Activated CD4-positive, alpha-beta T cell treated with anti-CD3 and anti-CD28 coated beads, Interleukin-2, Interleukin-4, amounts not matched to agents 100 ng/mL and 50 ng/mL, durations not matched to agents 16 hours and 8 hours (primary cell): ENCODE measurements at regions not wholly inside any gene's neighbourhood (a gene's known extent, or its start where the extent isn't known, plus 50 kb on each side); places are given as distances from the start of the nearest gene placed in this dataset.
"Not testable (repeated sequence)": the region's sequence is repeated elsewhere in the genome, so short reads cannot be mapped to it uniquely, and the experiment has no call there.

Experiments used
- DNase-seq: peaks from one replicate; pipeline ENCODE4 v3.0.0-alpha.2; 2020; ENCODE audit warnings: low spot score

DNA sequence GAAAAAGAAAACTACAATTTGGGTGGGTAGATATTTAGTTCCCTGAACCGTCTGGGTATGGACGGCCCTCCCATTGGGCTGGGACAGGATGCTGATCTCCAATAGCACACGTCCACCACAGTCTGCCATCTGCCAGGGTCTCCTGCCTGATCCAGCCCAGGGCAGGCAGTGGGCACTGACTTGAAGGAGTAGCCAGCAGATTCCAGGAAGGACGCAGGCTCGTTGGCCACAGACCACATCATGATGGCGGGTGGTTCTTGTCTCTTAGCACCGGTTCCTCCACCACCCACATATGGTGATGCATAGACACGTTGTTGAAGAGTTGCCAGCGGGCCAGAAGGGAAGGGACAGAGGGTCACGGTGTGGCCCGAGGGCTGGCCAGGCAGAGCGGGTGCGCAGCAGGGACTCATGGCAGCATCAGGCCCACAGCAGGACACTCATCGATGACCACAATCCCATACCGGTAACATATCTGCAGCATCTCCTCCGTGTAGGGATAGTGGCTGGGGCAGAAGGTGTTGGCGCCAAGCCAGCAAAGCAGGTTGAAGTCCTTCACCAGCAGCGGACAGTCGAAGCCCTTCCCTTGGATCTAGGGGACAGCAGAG lies 155.8 kb upstream of the FAM174A start:
- not testable (repeated sequence) for DNase-seq

DNA sequence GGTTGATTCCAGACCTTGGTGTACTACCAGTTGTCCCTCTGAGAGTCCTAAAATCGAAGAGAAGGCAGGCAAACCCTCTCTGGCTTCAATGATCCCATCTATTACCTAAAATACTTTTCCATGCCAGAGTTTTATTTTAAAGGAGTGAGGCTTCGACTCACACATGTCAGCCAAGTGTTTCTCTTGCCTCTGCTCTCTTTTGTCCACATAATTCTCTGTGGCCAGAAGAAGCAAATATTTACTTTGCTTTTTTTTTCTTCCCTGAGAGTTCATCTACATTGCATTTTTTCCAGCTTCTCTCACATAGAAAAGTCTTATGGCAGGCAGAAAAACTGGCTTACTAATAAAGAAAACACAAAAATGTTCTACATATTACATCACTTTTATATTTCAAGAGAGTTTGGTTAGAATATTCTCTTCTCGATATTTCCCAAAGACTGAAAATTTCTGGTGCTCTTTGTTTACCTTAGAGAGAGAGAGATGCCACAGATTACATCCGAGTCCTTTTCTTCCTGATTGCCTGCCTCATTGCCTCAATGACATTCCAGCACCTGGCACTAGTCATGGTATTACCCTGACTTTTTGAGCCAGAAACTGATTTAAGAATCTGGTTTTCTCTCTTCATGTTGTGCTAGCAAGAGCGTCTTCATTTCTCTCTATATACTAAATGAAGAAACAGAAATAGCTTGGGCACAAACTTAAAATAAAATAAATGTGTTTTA lies 170.3 kb upstream of the FAM174A start:
- not testable (repeated sequence) for DNase-seq

DNA sequence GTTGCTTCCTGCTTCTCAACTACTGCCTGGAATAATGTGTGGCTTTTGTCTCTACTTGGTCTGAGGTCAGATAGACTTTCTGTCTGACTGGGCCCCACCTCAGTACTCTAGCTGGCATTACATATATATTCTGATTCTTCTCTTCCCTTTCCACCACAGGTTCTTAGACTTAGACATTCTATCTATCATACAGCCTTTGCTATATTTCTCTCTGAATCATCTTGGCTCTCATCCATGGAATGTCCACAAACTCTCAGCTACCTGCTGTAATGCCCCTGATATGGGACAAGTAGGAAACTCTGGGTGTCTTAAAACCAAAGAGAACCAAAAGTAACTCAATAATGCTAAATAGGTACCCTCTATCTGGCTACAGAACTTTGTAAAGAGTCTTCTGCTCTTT lies 170.8 kb upstream of the FAM174A start:
- not testable (repeated sequence) for DNase-seq

DNA sequence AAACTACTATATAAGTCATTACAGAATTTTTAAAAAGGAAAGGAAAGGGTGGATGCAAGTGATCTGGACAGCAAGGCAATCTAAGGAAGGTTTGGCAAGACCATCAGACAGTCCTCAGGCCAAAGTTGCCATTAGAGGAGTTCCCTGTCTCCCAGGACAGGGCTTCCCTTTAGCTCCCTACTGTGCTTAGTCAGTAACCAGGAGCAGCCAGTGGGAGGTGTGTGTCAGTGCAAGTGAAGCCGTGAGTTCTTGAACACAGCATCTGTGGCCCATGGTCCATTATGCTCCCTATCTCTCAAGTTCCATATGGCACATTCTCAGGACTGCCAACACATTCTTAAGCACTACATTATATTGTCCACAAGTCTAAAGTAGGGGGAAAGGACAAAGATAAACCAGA lies 175.2 kb upstream of the FAM174A start:
- DNase-seq, result not testable (repeated sequence)

DNA sequence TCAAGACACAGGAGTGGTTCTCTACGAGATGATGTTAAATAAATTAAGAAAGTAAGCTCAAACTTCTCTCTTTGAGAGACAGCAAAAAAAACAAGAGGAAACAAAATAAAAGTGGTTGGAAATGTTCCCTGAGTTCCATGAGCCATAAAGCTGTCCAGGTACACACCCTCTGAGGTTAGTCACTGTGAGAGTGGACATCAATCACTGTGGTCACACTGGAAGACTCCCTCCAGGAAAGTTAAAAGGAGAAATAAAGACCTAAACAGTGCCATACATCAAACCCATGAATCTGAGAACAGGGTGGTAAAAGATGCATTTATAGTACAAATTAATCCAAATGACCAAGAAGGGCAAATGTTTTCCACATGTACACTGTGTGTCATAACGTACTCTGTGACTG lies 188.9 kb upstream of the FAM174A start:
- not testable (repeated sequence) for DNase-seq

DNA sequence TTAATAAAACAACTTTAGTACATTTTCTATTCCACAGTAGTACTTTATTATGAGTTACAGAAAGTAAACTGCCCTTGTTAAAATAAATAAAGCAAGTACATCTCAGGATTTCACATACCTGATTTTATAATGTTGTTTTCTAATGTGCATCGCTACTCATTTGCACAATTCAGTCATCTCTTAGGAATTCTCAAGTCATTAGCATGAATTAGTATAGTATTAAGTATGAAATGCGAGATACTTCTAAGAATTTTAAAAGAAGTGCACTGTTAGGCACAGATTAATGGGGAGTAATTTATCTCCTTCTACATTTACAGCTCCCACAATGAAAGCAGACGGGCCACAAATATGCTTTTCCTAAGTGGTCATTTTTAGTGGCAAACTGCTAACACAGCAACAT lies 193.7 kb upstream of the FAM174A start:
- not testable (repeated sequence) for DNase-seq

DNA sequence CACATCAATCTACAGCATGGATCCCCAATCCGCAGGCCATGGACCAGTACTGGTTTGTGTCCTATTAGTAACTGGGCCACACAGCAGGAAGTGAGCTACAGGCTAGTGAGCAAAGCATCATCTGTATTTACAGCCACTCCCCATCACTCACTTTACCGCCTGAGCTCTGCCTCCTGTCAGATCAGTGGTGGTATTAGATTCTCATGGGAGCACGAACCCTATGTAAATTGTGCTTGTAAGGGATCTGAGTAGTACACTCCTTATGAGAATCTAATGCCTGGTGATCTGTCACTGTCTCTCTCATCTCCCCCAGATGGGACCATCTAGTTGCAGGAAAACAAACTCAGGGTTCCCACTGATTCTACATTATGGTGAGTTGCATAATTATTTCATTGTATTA lies 212.7 kb upstream of the FAM174A start:
- no peak for DNase-seq

DNA sequence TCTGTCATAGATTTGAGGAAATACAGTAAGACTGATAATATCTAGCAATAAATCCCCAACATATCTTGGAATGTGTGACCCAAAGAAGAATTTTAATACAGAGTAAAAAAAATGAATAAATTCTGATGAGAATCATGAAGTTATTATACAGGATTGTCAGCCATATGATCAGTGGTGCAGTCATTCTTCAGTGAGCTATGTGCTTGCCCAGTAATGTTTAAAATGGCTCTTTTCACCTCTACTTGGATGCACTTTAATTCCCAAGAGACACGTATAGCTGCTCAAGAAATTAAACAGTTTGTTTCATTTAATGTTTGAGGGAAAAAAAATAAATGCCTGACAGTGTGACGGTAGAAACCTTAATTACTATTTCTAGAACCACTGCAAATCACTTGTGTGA lies 215.3 kb upstream of the FAM174A start:
- DNase-seq, result no peak

DNA sequence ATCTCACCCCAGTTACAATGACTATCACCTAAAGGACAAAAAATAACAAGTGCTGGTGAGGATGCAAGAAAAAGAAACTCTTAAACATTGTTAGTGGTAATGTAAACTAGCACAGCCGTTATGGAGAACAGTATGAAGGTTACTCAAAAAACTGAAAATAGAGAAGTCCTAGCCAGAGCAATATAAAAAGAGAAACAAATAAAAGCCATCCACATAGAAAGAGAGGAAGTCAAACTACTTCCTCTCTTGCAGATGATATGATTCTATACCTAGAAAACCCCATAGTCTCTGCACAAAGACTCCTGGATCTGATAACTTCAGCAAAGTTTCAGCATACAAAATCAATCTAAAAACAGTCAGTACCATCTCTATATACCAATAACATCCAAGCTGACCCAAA lies 221.5 kb upstream of the FAM174A start:
- DNase-seq, result no peak

DNA sequence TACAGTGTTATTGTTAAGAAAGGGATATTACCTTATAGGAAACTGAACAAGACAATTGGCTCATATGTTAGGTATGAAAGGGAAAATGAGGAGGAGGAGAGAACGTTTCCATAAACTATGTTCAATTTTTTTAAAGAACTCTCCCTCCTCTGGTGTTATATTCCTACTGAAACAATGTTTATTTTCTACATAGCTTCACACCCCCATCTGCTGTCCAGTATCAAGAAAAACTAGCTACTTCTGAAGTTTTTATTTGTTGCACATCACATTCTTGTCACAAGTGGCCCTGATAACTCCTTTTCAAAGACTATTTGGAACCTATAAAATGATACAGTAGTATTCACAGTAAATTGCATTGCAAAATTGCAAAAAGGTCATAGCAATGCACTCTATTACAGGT lies 223.4 kb upstream of the FAM174A start:
- no peak for DNase-seq

DNA sequence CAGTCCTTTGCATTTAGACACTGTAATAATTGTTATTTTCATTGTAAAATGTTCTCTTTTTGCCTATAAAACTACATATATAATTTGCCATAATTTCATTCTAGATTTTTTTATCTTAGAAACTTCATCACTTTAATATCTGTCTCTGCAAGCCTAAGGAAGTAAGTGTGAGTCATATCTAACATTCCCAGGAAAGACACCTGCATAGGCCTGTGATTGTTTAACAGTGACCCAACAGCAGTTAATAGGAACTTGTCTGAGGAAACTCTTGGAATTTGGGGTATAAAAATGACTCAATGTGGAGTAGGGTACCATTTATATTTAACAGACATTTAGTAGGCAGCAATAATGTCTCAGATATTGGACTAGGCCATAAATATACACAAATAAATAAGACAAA lies 229.2 kb upstream of the FAM174A start:
- no peak for DNase-seq

DNA sequence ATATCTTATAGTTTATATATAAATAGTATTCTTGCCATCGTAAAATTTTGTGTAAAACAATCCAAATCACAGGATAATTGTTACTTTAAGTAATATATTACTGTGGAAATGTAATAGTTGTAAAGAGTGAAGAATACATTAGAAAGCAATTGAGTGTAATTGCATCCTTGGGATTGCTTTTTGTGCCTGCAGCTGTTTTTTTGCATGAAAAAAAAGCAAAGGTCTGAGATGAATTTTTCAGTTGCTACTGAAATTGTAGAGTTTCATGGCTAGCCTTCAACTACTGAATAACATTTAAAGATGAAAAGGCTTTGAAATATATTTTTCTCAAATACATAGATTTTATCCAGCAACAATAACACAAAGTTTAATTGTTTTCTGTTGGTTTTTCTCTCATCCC lies 232.0 kb upstream of the FAM174A start:
- no peak for DNase-seq

DNA sequence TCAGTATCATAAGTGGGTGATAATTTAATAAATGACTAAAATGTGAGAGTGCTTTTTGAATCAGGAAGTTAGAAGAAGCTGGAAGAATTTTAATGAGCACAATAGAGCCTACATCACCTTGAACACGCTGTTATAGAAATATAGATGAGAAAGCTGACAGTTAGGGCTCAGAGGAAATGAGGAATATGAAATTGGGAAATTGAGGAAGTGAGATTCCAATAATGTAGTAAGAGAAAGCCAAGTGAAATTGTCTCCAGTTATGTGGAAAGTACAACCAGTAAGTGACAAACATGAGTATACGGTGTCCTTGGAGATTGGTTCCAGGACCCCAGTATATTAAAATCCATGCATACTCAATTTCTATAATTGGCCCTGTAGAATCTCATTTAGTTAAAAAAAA lies 235.9 kb upstream of the FAM174A start:
- no peak for DNase-seq

DNA sequence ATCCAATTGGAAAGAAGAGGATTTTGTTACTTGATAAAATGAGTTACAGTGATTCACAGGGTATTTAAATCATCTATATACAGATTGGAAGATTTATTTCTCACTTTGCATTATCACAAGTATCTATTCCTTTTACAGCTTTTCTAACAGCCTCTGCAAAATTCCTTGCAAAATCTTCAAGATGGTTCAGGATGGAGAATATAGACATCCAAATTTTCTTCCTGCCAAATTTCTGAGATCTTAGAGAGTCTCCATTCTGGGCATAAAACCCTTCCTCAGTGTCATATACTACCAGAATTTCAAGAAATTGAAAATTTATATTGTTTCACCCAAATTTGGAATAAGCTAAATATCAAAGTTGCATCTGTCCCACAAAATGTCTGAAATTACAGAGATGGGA lies 259.1 kb upstream of the FAM174A start:
- DNase-seq, result no peak

DNA sequence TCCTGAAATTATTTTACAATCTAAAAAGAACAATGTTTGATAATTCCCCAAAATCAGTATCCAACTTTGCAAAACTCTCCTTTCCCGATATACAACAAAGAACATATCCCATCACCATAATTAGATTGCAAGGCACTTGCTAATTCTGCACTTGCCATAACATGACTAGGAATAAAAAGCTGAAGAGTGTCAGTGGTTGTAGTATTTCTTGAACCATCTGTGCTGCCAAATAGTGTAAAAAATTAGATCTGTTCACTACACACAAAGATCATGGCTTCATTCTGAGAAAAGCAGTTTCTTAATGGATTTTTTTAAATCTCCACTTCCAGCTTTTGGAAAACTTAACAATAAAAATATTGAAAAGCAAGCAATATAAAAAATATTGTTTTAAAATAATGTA lies 259.5 kb upstream of the FAM174A start:
- DNase-seq, result no peak

DNA sequence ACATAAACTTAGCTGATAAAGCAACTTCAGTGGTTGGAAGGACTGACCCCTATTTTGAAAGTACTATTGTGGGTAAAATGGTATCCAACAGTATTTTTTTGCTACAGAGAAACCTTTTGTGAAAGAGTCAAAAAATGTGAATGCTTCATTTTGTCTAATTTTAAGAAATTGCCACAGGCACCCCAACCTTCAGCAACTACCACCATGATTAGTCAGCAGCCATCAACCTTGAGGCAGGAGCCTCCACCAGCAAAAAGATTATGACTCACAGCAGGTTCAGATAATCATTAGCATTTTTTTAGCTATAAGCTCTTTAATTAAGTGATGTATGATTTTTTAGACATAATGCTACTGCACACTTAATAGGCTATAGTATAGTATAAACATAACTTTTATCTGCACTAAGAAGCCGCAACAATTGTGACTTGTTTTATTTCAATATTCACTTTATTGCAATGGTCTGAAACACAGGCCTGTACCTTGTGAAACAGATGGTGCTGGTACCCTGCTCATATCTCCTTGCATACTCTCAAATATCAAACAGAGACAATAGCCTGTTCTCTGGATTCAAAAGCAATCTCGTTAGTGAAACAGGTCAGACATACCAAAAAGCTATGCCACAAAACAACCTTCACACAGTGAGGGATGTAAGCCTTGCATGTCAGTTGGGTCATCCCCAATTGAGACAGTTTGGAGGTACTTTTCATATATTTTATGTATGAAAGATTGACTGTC lies 261.2 kb upstream of the FAM174A start:
- DNase-seq, result no peak

DNA sequence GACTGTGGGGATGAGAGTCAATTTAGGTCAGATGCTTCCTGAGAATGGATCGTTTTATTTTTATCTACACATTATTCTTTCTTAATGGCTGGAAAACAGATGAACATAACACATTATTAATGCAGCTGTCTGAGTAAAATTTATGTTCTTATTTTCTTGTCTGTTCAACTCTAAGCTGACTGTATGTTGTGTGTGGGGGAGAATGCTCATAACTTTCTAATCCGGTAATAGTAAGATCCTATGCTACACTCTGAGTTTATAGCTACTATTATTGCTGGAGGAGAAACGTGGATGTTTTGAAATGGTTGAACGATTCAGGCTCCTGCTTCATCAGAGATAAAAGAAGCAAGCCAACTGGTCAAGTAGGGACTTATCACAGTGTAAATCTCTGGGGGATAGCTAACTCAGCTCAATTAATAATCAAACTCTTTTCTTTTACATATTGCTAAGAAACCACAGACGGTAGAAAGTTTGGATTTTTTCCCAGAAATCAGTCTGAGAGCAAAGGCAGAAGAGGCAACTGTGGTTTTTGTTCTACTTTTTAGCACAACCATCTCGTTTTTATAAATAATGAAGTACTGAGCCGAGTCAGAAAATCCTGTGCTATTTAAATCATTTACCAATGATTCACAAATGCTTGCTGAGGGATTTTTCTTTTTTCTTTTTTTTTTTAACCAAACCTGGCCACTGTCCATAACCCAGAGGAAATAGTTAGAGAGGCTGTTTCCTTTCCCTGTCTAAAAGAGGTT lies 265.0 kb upstream of the FAM174A start:
- no peak for DNase-seq

DNA sequence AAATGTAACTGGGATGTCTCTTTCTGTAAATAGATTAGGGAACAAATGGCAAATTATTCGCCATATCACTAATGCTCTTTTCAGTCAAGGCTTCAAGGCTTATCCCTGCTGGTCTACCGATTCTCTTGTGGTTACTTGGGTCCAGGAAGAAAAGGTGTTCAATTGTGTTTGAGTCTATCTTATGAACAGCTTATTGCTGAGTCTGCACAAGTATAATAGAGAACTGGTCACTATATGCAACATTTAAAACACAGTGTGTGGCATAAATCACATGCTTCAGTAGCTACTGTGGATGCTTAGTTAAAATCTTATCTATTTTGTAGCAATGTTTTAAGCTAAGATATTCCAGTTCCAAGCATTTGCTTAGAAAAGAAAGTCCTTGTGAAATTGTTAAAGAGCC lies 274.2 kb upstream of the FAM174A start:
- DNase-seq, result no peak

DNA sequence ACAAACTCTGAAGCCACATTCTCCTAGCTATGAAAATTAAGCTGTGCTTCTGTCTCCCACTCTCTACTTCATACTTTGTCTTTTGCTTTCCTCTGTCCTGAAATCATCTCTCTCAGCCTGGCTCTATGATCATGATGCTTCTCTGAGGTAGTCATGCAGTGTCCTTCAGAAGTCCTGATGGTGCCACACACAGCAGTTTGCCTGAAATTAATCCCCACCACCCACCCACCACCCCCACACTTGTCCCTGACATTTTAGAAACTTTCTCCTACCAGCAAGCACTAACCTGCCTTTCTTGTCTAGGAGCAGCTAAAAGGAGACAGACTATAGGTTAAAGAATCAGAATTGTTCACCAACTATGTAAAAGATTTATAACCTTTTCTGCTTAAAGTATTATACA lies 282.2 kb upstream of the FAM174A start:
- no peak for DNase-seq

DNA sequence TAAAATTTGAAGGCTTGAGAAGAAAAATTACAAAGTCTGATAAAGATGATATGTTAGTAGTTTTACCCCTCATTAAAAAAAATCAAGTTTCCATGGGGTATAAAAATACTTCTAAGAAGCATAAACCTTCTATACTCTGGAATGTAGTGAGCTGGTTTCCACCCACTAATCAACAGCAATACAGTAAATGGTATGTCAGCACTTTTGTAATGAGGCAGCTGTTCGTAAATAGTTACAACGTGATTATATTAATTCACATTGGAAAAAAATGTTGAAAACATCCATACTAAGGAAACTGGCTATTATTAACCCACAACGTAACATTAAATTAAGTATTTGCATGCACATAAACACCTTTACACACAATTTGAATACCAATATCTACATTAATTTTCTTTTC lies 283.1 kb upstream of the FAM174A start:
- no peak for DNase-seq

DNA sequence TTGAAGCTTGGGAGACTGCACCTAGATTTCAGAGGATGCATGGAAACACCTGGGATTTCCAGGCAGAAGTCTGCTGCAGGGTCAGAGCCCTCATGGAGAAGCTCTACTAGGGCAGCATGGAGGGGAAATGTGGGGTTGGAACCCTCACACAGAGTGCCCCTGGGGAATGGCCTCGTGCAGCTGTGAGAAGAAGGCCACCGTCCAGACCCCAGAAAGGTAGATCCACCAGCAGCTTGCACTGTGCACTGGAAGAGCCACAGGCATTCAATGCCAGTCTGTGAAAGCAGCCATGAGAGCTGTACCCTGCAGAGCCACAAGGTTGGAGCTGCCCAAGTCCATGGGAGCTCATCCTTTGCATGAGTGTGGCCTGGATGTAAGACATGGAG lies 285.3 kb upstream of the FAM174A start:
- no peak for DNase-seq

DNA sequence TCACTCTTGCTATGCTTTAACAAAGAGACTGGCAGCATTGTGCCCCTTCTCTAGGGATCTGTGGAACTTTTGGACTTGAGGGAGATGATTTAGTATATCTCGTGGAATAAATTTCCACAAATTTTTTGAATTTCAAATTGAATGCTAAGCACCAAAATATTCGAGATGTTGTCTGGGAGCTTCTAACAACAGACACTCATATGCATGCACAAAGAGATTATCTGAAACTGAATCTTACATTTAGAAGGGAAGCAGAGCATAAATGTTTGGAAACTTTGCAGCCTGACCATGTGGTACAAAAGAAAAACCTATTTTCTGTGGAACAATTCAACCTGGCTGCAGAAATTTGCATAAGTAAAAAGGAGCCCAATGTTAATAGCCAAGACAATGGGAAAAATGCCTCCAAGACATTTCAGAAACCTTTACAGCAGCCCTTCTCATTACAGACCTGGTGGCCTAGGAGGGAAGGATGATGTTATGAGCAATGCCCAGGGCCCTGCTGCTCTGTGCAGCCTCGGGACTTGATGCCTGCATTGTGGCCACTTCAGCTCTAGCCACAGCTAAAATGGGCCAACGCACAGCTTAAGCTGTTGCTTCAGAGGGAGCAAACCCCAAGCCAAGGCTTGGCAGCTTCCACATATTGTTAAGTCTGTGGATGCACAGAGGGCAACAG lies 285.8 kb upstream of the FAM174A start:
- DNase-seq, result no peak
